GM04504 (cell line): ENCODE measurements at regions not wholly inside any gene's neighbourhood (a gene's known extent, or its start where the extent isn't known, plus 50 kb on each side); places are given as distances from the start of the nearest gene placed in this dataset.

Experiments
- DNase-seq: peaks from one replicate; pipeline ENCODE4 v3.0.0-alpha.2; 2012; ENCODE audit warnings: low read depth

DNA sequence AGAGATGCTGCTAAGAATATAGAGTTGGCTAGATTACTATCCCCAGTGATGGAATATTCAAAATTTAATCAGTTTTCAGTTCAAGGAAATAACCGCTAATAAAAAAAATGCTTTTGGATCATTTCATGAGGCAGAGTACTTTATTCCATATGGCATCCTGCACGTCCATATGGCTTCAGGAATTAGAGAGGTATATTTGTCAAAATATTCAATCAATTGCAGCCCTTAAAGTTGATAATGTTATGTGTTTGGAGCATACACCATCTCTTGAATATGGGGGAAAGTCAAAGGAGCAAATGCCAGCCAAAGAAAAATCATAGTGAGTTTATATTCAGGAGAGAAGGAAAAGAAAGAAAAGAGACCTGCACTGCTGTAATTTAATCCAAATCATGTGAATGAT is 266.4 kb downstream of the TMEM182 start:
- no peak for DNase-seq
